Activated naive CD4-positive, alpha-beta T cell treated with anti-CD3 and anti-CD28 coated beads, Interleukin-2, amount 50 U/mL, for 24 hours (primary cell): ENCODE measurements at regions not wholly inside any gene's neighbourhood (a gene's known extent, or its start where the extent isn't known, plus 50 kb on each side); places are given as distances from the start of the nearest gene placed in this dataset.
"Not testable (repeated sequence)": the region's sequence is repeated elsewhere in the genome, so short reads cannot be mapped to it uniquely, and the experiment has no call there.

ENCODE experiments used
- H3K27ac Mint-ChIP-seq: one replicate; pipeline ENCODE4 v1.8.0; 2021; ENCODE audit warnings: mild to moderate bottlenecking, mixed read lengths
- H3K27me3 Mint-ChIP-seq: one replicate; pipeline ENCODE4 v1.8.0; 2021; ENCODE audit warnings: mixed read lengths
- H3K36me3 Mint-ChIP-seq: one replicate; pipeline ENCODE4 v1.8.0; 2021; ENCODE audit warnings: mixed read lengths
- H3K4me1 Mint-ChIP-seq: one replicate; pipeline ENCODE4 v1.8.0; 2021; ENCODE audit warnings: mixed read lengths
- H3K4me3 Mint-ChIP-seq: one replicate; pipeline ENCODE4 v1.8.0; 2021; ENCODE audit warnings: mild to moderate bottlenecking, mixed read lengths
- H3K9me3 Mint-ChIP-seq: one replicate; pipeline ENCODE4 v1.8.0; 2021; ENCODE audit warnings: mixed read lengths

DNA sequence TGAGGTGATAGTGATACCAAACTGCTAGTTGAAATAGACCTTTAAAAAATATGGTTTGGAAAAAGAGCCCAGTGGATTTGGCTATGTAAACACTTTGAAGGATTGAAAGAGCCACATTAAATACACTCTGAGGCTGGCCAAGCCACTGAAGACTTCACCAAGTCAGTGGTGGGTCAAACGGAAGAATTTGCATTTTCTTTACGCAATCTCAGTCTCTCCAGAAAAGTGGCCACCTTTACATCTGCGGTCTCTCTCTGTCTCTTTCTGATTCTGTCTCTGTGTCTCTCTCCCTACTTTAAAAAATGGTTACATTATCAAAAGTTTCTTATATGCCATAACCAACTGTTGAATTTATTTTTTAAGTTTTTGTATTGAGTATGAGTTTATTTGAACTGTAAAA, 651.2 kb upstream of the PITX2 start:
- Mint-ChIP-seq H3K27me3 (no peaks in the 10 kb centered on the region), H3K27ac (no peak overlapping the region), H3K4me1 (no peaks in the 10 kb centered on the region), H3K9me3 (no peaks in the 10 kb centered on the region), H3K4me3 (no peak overlapping the region), H3K36me3 (no peaks in the 10 kb centered on the region)

DNA sequence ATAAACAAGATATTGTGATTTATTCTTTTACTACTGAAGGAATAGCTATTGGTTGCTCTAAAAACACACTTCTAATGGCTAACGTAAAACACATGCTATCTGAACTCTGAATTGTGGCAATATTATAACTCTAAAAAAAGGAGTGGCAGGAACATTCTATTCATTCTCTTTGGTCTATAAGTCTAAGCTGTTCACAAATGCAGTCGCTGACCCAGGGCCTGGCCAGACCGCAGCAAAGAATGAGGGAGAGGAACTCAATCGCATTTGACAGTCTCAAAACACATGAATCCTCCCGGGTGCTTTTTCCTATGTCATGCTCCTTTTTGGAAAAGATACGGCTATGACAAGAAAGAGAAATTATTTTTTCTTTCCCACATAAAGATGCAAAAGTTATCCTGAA, 651.6 kb upstream of the PITX2 start:
- no peaks in the 10 kb centered on the region for H3K9me3 Mint-ChIP-seq
- H3K4me3 Mint-ChIP-seq = no peak overlapping the region
- H3K27me3 Mint-ChIP-seq = no peaks in the 10 kb centered on the region
- no peak overlapping the region for H3K27ac Mint-ChIP-seq
- no peaks in the 10 kb centered on the region for H3K36me3 Mint-ChIP-seq
- no peaks in the 10 kb centered on the region for H3K4me1 Mint-ChIP-seq

- no peaks in the 10 kb centered on the region for H3K36me3 Mint-ChIP-seq
- no peaks in the 10 kb centered on the region for H3K9me3 Mint-ChIP-seq
- H3K4me1 Mint-ChIP-seq = no peaks in the 10 kb centered on the region
- no peak overlapping the region for H3K27ac Mint-ChIP-seq
- H3K27me3 Mint-ChIP-seq = no peaks in the 10 kb centered on the region
- H3K4me3 Mint-ChIP-seq = no peak overlapping the region
These were observed 658.3 kb upstream of the PITX2 start for GRCh38 chr4:111281219-111281618.

DNA sequence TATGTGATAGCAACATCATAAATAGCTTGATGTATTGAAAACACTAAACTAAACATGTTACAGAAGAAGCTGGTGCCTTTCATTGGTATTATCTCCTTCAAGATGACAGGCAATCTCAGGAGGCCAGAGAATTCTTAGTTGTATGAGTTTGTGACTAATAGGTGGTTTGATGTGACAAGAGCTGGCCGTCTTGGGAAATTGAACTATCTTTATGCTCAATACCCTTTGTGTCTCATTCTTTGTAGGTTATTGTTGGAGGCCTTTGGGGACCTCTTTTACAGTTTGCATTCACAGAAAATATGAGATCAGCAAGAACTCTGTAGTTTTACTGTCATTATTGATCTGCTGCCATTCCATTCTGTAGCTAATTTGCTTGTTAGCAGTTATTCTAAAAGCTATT, 659.2 kb upstream of the PITX2 start:
- H3K4me1 Mint-ChIP-seq = no peaks in the 10 kb centered on the region
- no peaks in the 10 kb centered on the region for H3K27me3 Mint-ChIP-seq
- H3K4me3 Mint-ChIP-seq = no peak overlapping the region

GRCh38 chr4:111283066-111283677, 660.3 kb upstream of the PITX2 start:
- Mint-ChIP-seq H3K27ac (no peak overlapping the region), H3K4me1 (no peaks in the 10 kb centered on the region), H3K9me3 (no peaks in the 10 kb centered on the region), H3K27me3 (no peaks in the 10 kb centered on the region), H3K36me3 (no peaks in the 10 kb centered on the region), H3K4me3 (no peak overlapping the region)

More for the DNA sequence above, 659.2 kb upstream of the PITX2 start:
- Mint-ChIP-seq H3K36me3 (no peaks in the 10 kb centered on the region), H3K27ac (no peak overlapping the region), H3K9me3 (no peaks in the 10 kb centered on the region)

DNA sequence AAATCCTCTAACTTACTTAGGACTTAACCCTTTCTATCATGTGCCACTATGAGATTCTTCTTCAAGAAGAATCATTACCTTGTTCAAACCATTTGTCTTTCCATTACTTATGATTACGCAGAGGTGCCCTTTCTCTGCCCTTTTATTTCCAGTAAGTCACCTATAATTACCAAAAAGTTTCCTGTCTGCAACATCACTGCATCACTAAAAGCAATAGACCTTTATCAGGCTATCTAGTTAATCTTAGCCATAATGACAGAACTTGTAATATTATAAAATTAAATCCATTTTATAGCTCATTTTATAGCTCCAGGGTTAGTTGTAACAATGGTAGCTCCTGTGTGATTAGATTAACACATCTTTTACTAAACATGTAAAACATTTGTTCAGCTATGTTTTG, 673.6 kb upstream of the PITX2 start:
- Mint-ChIP-seq H3K27me3 (no peaks in the 10 kb centered on the region), H3K36me3 (no peaks in the 10 kb centered on the region), H3K27ac (no peak overlapping the region), H3K4me1 (no peaks in the 10 kb centered on the region), H3K4me3 (no peak overlapping the region), H3K9me3 (peaks cover 11% of the 10 kb centered on the region)

DNA sequence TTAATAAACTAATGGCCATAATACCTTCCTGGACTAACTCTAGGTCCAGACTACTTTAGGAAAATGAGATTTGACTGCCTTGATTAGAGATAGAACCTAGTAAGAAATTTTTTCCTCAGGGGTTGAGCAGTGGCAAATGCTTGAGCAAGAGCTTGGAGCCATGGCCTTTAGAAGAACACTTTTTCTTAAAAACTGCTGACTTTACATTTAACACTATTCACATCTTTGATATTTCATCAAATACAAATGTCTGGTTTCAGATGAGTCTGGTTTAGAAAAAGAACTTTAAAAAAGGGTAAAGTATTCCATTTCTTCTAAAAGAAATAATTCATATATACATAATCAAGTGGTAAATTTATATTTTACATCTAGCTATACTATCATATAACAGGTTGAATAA, 680.9 kb upstream of the PITX2 start:
- Mint-ChIP-seq H3K4me1 (no peaks in the 10 kb centered on the region), H3K36me3 (no peaks in the 10 kb centered on the region), H3K4me3 (no peak overlapping the region), H3K27me3 (no peaks in the 10 kb centered on the region), H3K9me3 (peaks cover 19% of the 10 kb centered on the region), H3K27ac (no peak overlapping the region)

- Mint-ChIP-seq H3K4me3 (no peak overlapping the region), H3K9me3 (no peaks in the 10 kb centered on the region), H3K4me1 (no peaks in the 10 kb centered on the region), H3K36me3 (no peaks in the 10 kb centered on the region), H3K27me3 (no peaks in the 10 kb centered on the region), H3K27ac (no peak overlapping the region)
These were observed 700.6 kb upstream of the PITX2 start for GRCh38 chr4:111323496-111323895.

- Mint-ChIP-seq H3K27ac (no peak overlapping the region), H3K4me1 (no peaks in the 10 kb centered on the region), H3K27me3 (no peaks in the 10 kb centered on the region), H3K4me3 (no peak overlapping the region), H3K36me3 (no peaks in the 10 kb centered on the region), H3K9me3 (no peaks in the 10 kb centered on the region)
These were observed 701.0 kb upstream of the PITX2 start for GRCh38 chr4:111323916-111324315.

GRCh38 chr4:111326450-111326849, 703.6 kb upstream of the PITX2 start:
- Mint-ChIP-seq H3K4me1 (no peaks in the 10 kb centered on the region), H3K27me3 (no peaks in the 10 kb centered on the region), H3K36me3 (no peaks in the 10 kb centered on the region), H3K4me3 (no peak overlapping the region), H3K9me3 (no peaks in the 10 kb centered on the region), H3K27ac (no peak overlapping the region)

GRCh38 chr4:111330786-111331185, 707.9 kb upstream of the PITX2 start:
- H3K36me3 Mint-ChIP-seq = no peaks in the 10 kb centered on the region
- H3K27ac Mint-ChIP-seq = no peak overlapping the region
- peaks cover 18% of the 10 kb centered on the region for H3K9me3 Mint-ChIP-seq
- H3K4me1 Mint-ChIP-seq = no peaks in the 10 kb centered on the region
- H3K4me3 Mint-ChIP-seq = no peak overlapping the region
- no peaks in the 10 kb centered on the region for H3K27me3 Mint-ChIP-seq

DNA sequence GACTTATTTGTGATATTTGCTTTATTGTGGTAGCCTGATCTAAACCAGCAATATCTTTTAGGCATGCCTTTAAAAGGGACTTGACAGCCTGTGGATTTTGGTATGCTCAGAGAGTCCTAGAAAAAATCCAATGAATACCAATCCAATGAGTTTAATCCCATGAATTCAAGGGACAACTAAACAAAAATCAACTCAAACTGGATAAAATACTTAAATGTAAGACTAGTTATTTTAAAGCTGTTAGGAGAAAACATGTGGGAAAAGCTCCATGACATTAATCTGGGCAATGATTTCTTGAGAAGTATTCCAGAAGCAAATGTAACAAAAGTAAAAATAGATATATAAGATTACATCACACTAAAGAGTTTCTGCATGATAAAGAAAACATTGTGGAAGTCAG, 711.5 kb upstream of the PITX2 start:
- no peak overlapping the region for H3K4me3 Mint-ChIP-seq
- H3K4me1 Mint-ChIP-seq = no peaks in the 10 kb centered on the region
- H3K27me3 Mint-ChIP-seq = no peaks in the 10 kb centered on the region
- H3K36me3 Mint-ChIP-seq = no peaks in the 10 kb centered on the region
- H3K9me3 Mint-ChIP-seq = peaks cover 18% of the 10 kb centered on the region
- no peak overlapping the region for H3K27ac Mint-ChIP-seq

GRCh38 chr4:111337186-111337876, 714.5 kb upstream of the PITX2 start:
- peaks cover 10% of the 10 kb centered on the region for H3K9me3 Mint-ChIP-seq
- not testable (repeated sequence) for H3K36me3 Mint-ChIP-seq, H3K27me3 Mint-ChIP-seq, H3K4me1 Mint-ChIP-seq, H3K27ac Mint-ChIP-seq, H3K4me3 Mint-ChIP-seq

- Mint-ChIP-seq H3K27me3 (no peaks in the 10 kb centered on the region), H3K4me1 (no peaks in the 10 kb centered on the region), H3K27ac (no peak overlapping the region), H3K36me3 (no peaks in the 10 kb centered on the region), H3K9me3 (peaks cover 4% of the 10 kb centered on the region), H3K4me3 (no peak overlapping the region)
These were observed 736.7 kb upstream of the PITX2 start for GRCh38 chr4:111359602-111360001.

DNA sequence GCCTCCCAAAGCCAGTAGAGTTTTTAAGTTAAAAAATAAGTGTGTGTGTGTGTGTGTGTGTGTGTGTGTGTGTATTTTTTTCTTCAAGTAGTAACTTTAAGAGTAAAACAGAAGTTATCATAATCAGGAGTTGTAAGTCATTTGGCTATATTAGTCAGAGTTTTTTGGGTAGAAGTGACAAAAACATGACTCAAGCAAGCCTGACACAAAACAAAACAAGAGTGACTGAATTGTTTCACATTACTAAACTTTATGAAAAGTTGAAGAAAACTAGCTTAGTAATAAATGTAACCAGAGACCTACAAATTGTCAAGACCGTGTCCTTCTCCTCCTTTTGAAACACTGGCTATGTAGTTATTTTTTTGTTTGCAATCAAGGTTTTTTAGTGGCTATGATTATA, 738.0 kb upstream of the PITX2 start:
- Mint-ChIP-seq H3K9me3 (peaks cover 4% of the 10 kb centered on the region), H3K4me3 (no peak overlapping the region), H3K36me3 (no peaks in the 10 kb centered on the region), H3K4me1 (no peaks in the 10 kb centered on the region), H3K27ac (no peak overlapping the region), H3K27me3 (no peaks in the 10 kb centered on the region)

- Mint-ChIP-seq H3K4me1 (no peaks in the 10 kb centered on the region), H3K4me3 (no peak overlapping the region), H3K36me3 (no peaks in the 10 kb centered on the region), H3K27ac (no peak overlapping the region), H3K27me3 (no peaks in the 10 kb centered on the region), H3K9me3 (peaks cover 13% of the 10 kb centered on the region)
These were observed 740.1 kb upstream of the PITX2 start for GRCh38 chr4:111362941-111363361.

GRCh38 chr4:111377880-111378279, 755.0 kb upstream of the PITX2 start:
- not testable (repeated sequence) for H3K27ac Mint-ChIP-seq, H3K27me3 Mint-ChIP-seq, H3K4me3 Mint-ChIP-seq, H3K36me3 Mint-ChIP-seq, H3K9me3 Mint-ChIP-seq, H3K4me1 Mint-ChIP-seq
